Trophoblast cell (in vitro differentiated cells and primary cell): ENCODE measurements at regions not wholly inside any gene's neighbourhood (a gene's known extent, or its start where the extent isn't known, plus 50 kb on each side); places are given as distances from the start of the nearest gene placed in this dataset.

ENCODE experiments used
- DNase-seq, 2 donors: peaks; one replicate each; pipeline ENCODE4 v3.0.0-alpha.2; 2016
- H2AFZ ChIP-seq: 2 replicates; pipeline ENCODE4 v1.6.1; 2013; ENCODE audit warnings: low read length, moderate library complexity, mild to moderate bottlenecking; ENCODE audit not compliant: insufficient read depth, poor library complexity
- H2AK5ac ChIP-seq: 2 replicates; pipeline ENCODE4 v1.6.1; 2013; ENCODE audit warnings: mild to moderate bottlenecking, low read length
- H2BK120ac ChIP-seq: 2 replicates; pipeline ENCODE4 v1.6.1; 2013; ENCODE audit warnings: low read length, mild to moderate bottlenecking, moderate library complexity; ENCODE audit not compliant: insufficient read depth, poor library complexity
- H2BK12ac ChIP-seq: 2 replicates; pipeline ENCODE4 v1.6.1; 2013; ENCODE audit warnings: mild to moderate bottlenecking, low read length, moderate library complexity
- H2BK5ac ChIP-seq: 2 replicates; pipeline ENCODE4 v1.6.1; 2013; ENCODE audit warnings: low read length, low read depth, moderate library complexity, mild to moderate bottlenecking; ENCODE audit not compliant: poor library complexity
- H3K14ac ChIP-seq: 2 replicates; pipeline ENCODE4 v1.6.1; 2013; ENCODE audit warnings: mild to moderate bottlenecking, low read length
- H3K18ac ChIP-seq: 2 replicates; pipeline ENCODE4 v1.6.1; 2013; ENCODE audit warnings: mild to moderate bottlenecking, low read length
- H3K23ac ChIP-seq: 2 replicates; pipeline ENCODE4 v1.6.1; 2013; ENCODE audit warnings: low read length
- H3K27ac ChIP-seq: 2 replicates; pipeline ENCODE4 v1.5.1; 2013; ENCODE audit warnings: low read depth, mild to moderate bottlenecking, inconsistent platforms, low read length, moderate library complexity
- H3K27me3 ChIP-seq: 2 replicates; pipeline ENCODE4 v1.6.1; 2013; ENCODE audit warnings: inconsistent platforms, mild to moderate bottlenecking, low read length, moderate library complexity; ENCODE audit not compliant: insufficient read depth
- H3K36me3 ChIP-seq, 2 experiments: 1 replicate in 1 of 2; 2 replicates in 1 of 2; pipeline ENCODE4 v1.6.1; 2013; ENCODE audit warnings: low read length in 2 of 2, mild to moderate bottlenecking in 2 of 2, moderate library complexity in 1 of 2; ENCODE audit not compliant: insufficient read depth in 2 of 2, control insufficient read depth in 1 of 2
- H3K4ac ChIP-seq: 2 replicates; pipeline ENCODE4 v1.6.1; 2013; ENCODE audit warnings: low read depth, mild to moderate bottlenecking, low read length, moderate library complexity
- H3K4me1 ChIP-seq, 2 experiments: 1 replicate in 1 of 2; 2 replicates in 1 of 2; pipeline ENCODE4 v1.6.1; 2013; ENCODE audit warnings: low read length in 2 of 2, mild to moderate bottlenecking in 2 of 2, moderate library complexity in 1 of 2; ENCODE audit not compliant: insufficient read depth in 2 of 2, control insufficient read depth in 1 of 2
- H3K4me2 ChIP-seq: 2 replicates; pipeline ENCODE4 v1.6.1; 2013; ENCODE audit warnings: inconsistent platforms, mild to moderate bottlenecking, low read length, moderate library complexity
- H3K4me3 ChIP-seq: 2 replicates; pipeline ENCODE4 v1.5.1; 2013; ENCODE audit warnings: mild to moderate bottlenecking, low read depth, low read length, inconsistent platforms
- H3K79me1 ChIP-seq: one replicate; pipeline ENCODE4 v1.6.1; 2013; ENCODE audit warnings: low read length
- H3K79me2 ChIP-seq: 2 replicates; pipeline ENCODE4 v1.6.1; 2013; ENCODE audit warnings: low read length, mild to moderate bottlenecking; ENCODE audit not compliant: control insufficient read depth, insufficient read depth, poor library complexity
- H3K9ac ChIP-seq: 2 replicates; pipeline ENCODE4 v1.6.1; 2013; ENCODE audit warnings: mild to moderate bottlenecking, low read length
- H3K9me3 ChIP-seq: 2 replicates; pipeline ENCODE4 v1.6.1; 2013; ENCODE audit warnings: low read depth, mild to moderate bottlenecking, control low read depth, inconsistent platforms, low read length; ENCODE audit not compliant: insufficient read depth
- H4K12ac ChIP-seq: 2 replicates; pipeline ENCODE4 v1.6.1; 2013; ENCODE audit warnings: low read depth, mild to moderate bottlenecking, low read length, moderate library complexity
- H4K8ac ChIP-seq: 2 replicates; pipeline ENCODE4 v1.6.1; 2013; ENCODE audit warnings: low read depth, mild to moderate bottlenecking, low read length, moderate library complexity
- H4K91ac ChIP-seq: one replicate; pipeline ENCODE4 v1.6.1; 2013; ENCODE audit warnings: low read depth, mild to moderate bottlenecking, low read length, moderate library complexity
- WGBS: extraction: QIAGEN DNeasy Blood & Tissue Kit; methylation state at CpG from one replicate; pipeline ENCODE4 v1.1.7; 2013; ENCODE audit warnings: missing lambda C conversion rate; ENCODE audit not compliant: insufficient read length, insufficient coverage; ENCODE audit errors: extremely low coverage; 5-methylcytosine and 5-hydroxymethylcytosine counted together

- no peak overlapping the region for H4K8ac ChIP-seq
- no peak overlapping the region for H3K18ac ChIP-seq
- no peak overlapping the region for H4K12ac ChIP-seq
- no peaks in the 10 kb centered on the region for H3K79me2 ChIP-seq
- no CpG with 5 or more reads among the region's 3 CpGs for WGBS
- H2BK12ac ChIP-seq: no peak overlapping the region
- no peaks in the 10 kb centered on the region for H3K4me1 ChIP-seq
- H3K36me3 ChIP-seq: no peaks in the 10 kb centered on the region
- no peaks in the 10 kb centered on the region for H3K79me1 ChIP-seq
- H3K27ac ChIP-seq: no peak overlapping the region
- H3K4ac ChIP-seq: no peak overlapping the region
- H3K23ac ChIP-seq: no peak overlapping the region
- no peak overlapping the region for H3K9ac ChIP-seq
- H2AK5ac ChIP-seq: no peak overlapping the region
- no peak overlapping the region for H4K91ac ChIP-seq
- no peaks in the 10 kb centered on the region for H3K9me3 ChIP-seq
- no peak overlapping the region for H2BK5ac ChIP-seq
- H3K14ac ChIP-seq: no peak overlapping the region
- no peak overlapping the region for H3K4me2 ChIP-seq
- no peak overlapping the region for H3K4me3 ChIP-seq
- no peaks in the 10 kb centered on the region for H3K27me3 ChIP-seq
- no peak overlapping the region for H2BK120ac ChIP-seq
- no peak overlapping the region for H2AFZ ChIP-seq
- DNase-seq: no peak
Observed at GRCh38 chr20:4524307-4524706, 161.9 kb upstream of the PRNP start.

DNA sequence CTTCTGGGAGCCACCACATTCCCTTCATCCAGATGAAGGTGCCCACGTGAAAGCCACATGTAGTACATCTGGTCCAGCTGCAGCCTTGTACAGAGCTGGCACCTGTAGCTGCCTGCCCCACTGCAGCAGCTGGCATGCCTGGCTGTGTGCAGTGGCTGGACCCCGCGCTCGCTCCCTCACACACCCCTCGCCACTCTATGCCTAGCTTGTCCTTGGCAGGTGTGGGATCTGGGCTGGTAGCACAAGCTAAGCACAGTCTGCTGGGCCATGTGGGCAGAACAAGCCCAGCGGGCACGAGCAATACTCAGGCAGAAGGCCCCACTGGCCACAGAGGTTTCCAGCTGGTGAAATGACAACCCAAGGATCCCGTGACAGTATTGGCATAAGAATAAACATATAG, 163.9 kb upstream of the PRNP start:
- no peaks in the 10 kb centered on the region for H3K79me2 ChIP-seq
- no peaks in the 10 kb centered on the region for H3K4me1 ChIP-seq

DNA sequence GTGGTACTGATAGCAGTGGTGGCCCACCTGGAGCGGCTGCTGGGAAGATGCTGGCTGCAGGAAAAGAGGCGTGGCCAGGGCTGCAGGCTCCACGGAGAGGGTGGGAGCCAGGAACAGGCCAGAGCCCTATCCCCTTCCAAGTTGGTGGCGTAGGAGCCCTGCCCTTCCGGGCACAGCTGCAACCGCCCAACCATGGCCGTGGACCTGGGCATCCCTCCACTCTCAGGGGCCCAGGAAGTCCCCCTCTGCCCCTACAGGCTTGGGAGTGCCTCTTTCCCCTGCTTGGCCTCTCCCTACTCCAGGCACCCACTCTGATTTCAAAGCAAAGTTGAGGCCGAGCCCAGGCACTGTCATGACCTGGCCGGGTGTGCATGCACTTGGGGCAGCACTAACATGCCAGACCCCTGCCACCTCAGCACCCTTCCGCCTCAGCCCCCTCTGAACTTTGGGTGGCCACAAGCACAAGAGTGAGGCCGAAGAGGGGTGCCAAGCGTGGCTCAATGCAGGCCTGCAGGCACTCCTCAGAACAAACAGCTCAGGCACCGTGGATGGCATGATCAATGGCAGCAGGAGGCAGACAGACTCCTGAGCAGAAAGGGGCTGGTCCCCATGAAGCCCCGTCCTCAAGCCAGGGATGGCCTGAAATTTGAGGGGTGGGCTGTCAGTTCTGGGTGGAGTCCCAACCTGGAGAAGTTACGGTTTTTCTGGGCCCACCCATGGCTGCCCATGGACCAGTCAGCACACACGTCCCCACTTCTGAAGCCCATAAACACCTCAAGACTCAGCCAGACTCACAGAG, 164.9 kb upstream of the PRNP start:
- Histone ChIP-seq H3K36me3 (no peaks in the 10 kb centered on the region), H2BK12ac (no peak overlapping the region), H4K12ac (no peak overlapping the region), H2BK5ac (no peak overlapping the region), H3K9me3 (no peaks in the 10 kb centered on the region), H2BK120ac (no peak overlapping the region), H2AFZ (no peak overlapping the region), H3K4me1 (peaks cover 0 to 3% of the 10 kb centered on the region in 2 experiments), H3K4me3 (no peak overlapping the region), H3K9ac (no peak overlapping the region), H4K8ac (no peak overlapping the region), H3K14ac (no peak overlapping the region), H3K27me3 (no peaks in the 10 kb centered on the region), H3K4me2 (no peak overlapping the region), H3K79me2 (no peaks in the 10 kb centered on the region), H3K23ac (no peak overlapping the region), H4K91ac (no peak overlapping the region), H3K18ac (no peak overlapping the region), H2AK5ac (no peak overlapping the region), H3K4ac (no peak overlapping the region), H3K27ac (no peak overlapping the region), H3K79me1 (no peaks in the 10 kb centered on the region)
- no peak for DNase-seq
- no CpG with 5 or more reads among the region's 16 CpGs for WGBS

More for the DNA sequence above, 163.9 kb upstream of the PRNP start:
- Histone ChIP-seq H2AK5ac (no peak overlapping the region), H3K4ac (no peak overlapping the region), H3K27ac (no peak overlapping the region), H3K36me3 (no peaks in the 10 kb centered on the region), H4K8ac (no peak overlapping the region), H3K14ac (no peak overlapping the region), H3K79me1 (no peaks in the 10 kb centered on the region), H3K4me2 (no peak overlapping the region), H3K9ac (no peak overlapping the region), H2BK5ac (no peak overlapping the region), H2BK120ac (no peak overlapping the region), H4K12ac (no peak overlapping the region), H4K91ac (no peak overlapping the region), H2AFZ (no peak overlapping the region), H3K18ac (no peak overlapping the region), H3K4me3 (no peak overlapping the region), H3K9me3 (no peaks in the 10 kb centered on the region), H2BK12ac (no peak overlapping the region), H3K27me3 (no peaks in the 10 kb centered on the region), H3K23ac (no peak overlapping the region)
- WGBS: no CpG with 5 or more reads among the region's 8 CpGs
- no peak for DNase-seq

DNA sequence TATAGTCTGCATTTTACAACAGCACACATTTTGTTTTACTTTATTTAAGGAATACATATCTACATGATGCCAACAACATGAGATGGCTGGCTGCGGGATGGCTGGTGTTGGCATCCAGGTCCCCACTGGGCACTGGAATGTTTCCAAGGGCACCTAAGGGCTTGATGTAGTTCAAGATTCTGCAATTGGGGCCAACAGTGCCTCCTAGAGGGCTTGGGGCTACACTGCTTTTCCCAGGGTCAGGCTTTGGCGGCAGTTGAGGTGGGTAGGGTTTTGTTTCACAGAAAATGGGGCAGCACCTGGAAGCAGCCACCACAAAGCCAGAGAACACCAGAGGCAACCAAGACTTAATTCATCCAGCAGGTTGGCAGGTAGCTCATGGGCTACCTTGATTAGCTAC, 166.7 kb upstream of the PRNP start:
- Histone ChIP-seq H2AK5ac (no peak overlapping the region), H3K79me2 (no peaks in the 10 kb centered on the region), H3K27ac (no peak overlapping the region), H3K27me3 (no peaks in the 10 kb centered on the region), H2AFZ (no peak overlapping the region), H3K36me3 (no peaks in the 10 kb centered on the region), H3K14ac (no peak overlapping the region), H3K4me3 (no peak overlapping the region), H3K9ac (no peak overlapping the region), H3K79me1 (no peaks in the 10 kb centered on the region), H3K4me2 (no peak overlapping the region), H3K4ac (no peak overlapping the region), H4K91ac (no peak overlapping the region), H3K18ac (no peak overlapping the region), H2BK120ac (no peak overlapping the region), H2BK5ac (no peak overlapping the region), H3K23ac (no peak overlapping the region), H3K9me3 (no peaks in the 10 kb centered on the region), H3K4me1 (peaks cover 0 to 3% of the 10 kb centered on the region in 2 experiments), H2BK12ac (no peak overlapping the region), H4K12ac (no peak overlapping the region), H4K8ac (no peak overlapping the region)
- peak; percentile 27 to 59 for DNase-seq
- WGBS: no CpG with 5 or more reads among the region's 2 CpGs
